GM19351 (cell line): ENCODE measurements at regions not wholly inside any gene's neighbourhood (a gene's known extent, or its start where the extent isn't known, plus 50 kb on each side); places are given as distances from the start of the nearest gene placed in this dataset.

Experiments used
- ATAC-seq: cut with Tn5 transposase; IDR thresholded peaks from one replicate; pipeline ENCODE4 v1.9.1; 2021; ENCODE audit warnings: mild to moderate bottlenecking, moderate library complexity; ENCODE audit not compliant: unreplicated experiment

- ATAC-seq = no peak
Observed at GRCh38 chr16:8375232-8375587, 215.1 kb downstream of the TMEM114 start.

DNA sequence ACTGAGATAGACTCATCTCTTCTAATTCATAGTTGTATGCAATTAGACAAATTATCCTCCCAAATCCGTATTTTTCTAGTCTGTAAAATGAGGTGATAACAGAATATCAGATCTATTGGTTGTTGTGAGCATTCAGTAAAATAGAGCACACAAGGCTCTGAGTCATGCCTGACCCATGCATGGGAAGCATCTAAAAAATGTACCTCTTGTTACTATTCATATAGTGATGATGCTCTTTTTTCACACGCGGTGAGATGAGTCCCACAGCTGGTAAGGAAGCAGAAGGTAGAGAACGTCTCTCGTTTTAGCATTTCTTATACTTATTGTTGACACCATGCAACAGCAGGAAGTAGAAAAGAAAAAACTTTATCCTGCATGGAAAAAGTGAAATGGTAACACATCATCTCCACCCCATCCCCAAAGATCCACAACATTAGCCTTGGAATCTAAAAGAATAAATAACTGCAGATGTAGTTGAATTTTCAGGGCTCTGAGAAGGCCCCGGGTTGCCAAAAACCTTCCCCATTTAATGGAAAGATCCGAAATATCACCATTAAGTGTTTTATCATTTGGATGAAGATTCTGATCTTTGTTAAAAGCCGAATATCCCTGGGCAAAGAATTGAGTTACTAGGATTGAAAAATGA lies 215.6 kb downstream of the TMEM114 start:
- no peak for ATAC-seq

GRCh38 chr16:8373676-8374431 lies 216.5 kb downstream of the TMEM114 start:
- ATAC-seq = no peak

- no peak for ATAC-seq
Observed at GRCh38 chr16:8372141-8372540, 218.2 kb downstream of the TMEM114 start.

DNA sequence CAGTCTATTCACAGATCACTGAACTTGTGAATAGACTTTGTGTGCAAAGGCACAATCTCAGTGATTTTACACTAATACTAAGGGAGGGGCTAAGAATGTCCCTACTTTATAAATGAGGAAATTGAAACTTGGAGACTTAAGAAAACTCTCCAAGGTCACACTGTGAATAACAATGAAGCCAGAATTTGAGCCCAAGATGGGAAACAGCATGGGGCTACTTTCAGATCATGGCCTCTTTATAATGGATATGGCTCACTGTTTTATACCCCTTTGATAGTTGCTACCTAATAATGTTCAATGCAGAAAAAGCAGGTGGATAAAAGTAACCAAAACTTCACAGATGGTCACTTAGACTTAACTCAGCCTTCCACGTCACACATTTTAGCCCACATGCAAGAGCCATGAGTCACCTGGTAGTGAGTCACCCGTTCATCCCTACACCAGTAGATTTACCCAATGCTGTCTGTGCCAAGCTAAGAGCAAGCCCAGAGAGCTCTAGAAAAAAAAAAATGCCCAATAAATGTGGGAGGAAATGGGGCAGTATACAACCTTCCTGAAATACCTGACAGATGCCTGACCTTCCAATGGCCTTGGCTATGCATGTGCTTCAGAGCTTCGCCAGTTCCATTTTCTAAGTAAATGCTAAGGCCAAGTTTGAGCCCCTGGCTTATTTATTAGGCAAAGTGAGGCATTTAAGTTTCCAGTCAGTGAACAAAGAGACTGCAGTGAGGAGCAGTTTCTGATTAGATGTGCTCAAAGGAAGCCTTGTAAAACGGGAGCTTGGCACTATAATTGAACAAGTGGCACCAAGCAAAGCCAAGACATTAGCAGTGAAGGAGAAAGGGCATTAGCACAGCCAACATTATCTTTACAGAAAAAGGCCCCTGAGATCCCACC lies 219.7 kb downstream of the TMEM114 start:
- ATAC-seq = no peak

- no peak for ATAC-seq
Observed at GRCh38 chr16:8358937-8359336, 231.4 kb downstream of the TMEM114 start.

DNA sequence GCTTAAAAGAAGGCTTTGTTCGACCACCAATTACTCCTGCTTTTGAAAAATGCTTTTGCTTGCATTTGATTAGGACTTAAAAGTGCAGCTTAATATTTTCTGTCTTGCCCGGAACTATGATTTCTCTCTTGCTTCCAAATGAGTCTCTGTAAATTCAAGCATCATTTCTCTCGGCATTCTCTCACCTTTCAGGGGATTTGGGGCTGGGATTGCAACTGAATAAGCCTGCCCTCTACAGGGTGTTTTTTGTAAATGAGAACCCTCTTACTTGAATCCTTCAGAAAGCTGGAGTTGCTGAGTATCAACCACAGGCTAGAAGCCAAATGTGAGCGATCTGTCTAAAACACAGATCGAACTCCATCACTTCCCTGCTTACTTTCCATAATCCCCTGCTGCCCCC lies 234.6 kb downstream of the TMEM114 start:
- no peak for ATAC-seq

DNA sequence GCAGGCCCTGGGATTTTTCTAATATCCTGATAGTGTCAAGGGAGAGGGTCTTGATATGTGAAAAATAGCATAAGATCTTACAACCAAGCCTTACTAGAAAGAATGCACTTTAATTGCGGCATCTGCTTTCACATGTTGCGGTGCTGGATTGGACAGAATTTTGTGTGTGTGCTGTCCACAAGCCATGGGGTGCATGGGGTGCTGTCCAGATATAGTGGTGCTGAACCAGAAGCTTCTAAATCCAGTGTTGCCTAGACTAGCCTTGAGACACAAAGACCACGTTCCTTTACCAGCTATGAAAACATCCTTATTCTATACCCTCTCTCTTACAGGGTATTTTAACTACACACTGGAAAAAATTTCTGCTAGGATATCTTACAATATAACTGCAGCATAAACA lies 244.0 kb downstream of the TMEM114 start:
- no peak for ATAC-seq

DNA sequence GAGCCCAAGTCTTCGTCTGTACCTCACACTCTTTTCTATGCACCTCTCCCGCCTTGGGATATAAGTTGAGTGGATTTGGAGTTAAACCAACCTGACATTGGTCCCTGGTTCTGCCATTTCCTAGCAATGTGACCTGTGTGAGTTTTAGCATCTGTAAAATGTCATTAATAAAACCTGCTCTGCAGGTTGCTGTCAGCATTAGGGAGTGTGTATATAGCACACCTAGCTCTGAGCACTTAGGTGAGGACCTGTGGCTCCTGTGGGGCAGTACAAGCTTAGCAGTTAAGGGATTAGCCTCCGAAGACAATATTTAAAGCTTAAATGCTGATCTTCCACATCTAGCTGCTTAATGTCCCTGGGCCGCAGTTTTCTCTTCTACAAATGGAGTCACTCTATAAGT lies 248.0 kb downstream of the TMEM114 start:
- ATAC-seq = no peak

GRCh38 chr16:8330761-8331160 lies 259.6 kb downstream of the TMEM114 start:
- no peak for ATAC-seq

DNA sequence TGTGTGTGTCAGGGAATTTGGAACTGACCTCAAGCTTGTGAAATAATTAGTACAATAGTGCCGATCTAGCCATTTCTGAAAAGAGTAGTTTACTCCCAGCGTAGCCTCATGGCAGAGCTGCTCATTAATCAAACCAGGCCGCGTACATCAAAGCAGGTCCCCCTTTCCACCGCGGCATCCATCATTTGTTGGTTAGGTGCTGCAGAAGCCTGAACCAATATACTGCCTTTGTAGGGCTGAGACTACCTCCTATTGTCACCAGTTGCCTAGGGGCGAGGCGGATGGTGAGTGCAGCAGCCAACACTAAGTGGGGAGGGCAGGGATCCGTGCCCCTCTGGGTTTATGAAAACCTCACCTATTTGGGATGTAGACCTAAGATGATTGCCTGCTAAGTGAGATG lies 264.1 kb downstream of the TMEM114 start:
- no peak for ATAC-seq

- ATAC-seq = no peak
Observed at GRCh38 chr16:8323153-8323552, 267.2 kb downstream of the TMEM114 start.

DNA sequence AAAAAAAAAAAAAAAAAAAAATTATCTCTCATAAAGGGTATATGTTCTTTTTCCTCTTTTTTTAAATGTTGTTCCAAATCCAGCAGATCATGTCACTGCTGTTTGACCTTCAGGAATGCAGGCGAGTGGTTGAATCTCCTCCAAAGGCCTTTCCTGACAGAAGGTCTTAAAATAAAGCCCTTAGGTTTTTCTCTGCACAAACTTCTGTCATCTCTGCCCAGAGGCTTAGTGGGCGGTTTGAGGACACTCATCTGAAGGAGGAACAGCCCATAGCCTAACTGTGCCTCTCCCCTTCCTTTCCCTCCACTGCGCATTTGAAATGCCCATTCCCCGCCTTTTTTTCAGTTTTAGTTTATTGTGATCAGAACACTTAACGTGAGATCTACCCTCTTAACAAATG lies 270.2 kb downstream of the TMEM114 start:
- no peak for ATAC-seq

- ATAC-seq = no peak
Observed at GRCh38 chr16:8310816-8311215, 279.5 kb downstream of the TMEM114 start.

GRCh38 chr16:8310323-8310722 lies 280.0 kb downstream of the TMEM114 start:
- ATAC-seq = no peak

DNA sequence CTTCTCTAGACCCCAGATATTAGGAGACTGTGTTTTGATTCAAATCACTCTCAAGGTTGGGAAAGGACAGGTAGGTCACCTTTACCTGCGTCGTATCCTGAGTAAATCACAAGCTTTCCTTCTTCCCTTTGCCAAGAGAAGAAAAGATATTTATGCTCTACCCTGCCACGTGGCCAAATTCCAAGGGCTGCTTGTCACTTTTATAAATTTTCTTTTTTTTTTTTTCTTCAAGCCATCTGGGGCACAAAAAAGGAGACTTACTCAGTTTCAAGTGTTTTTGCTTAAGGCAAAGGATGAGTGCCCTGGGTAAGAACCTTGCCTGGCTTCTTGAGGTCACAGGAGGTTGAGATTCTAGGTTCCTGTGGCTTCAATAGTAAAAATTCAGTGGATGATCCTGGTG lies 285.1 kb downstream of the TMEM114 start:
- ATAC-seq = no peak

DNA sequence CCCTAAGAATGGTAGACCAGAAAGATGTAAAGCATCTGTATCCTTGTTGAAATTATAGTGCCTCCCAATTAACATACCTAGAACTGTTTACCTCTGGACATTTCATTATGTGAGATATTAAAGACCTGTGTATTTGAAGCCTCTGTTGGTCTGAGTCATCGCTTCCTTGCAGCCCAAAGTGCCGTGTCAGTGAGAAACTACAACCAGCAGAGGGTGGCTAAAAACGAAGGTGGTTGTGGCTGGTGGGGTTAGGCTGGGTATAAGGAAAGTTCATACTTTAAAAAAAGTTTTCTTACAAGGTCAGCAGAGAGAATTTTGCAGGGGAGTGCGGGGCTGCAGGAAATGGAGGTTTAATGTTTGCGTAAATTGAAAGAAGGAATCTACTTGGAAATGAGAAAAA lies 290.7 kb downstream of the TMEM114 start:
- ATAC-seq = no peak

DNA sequence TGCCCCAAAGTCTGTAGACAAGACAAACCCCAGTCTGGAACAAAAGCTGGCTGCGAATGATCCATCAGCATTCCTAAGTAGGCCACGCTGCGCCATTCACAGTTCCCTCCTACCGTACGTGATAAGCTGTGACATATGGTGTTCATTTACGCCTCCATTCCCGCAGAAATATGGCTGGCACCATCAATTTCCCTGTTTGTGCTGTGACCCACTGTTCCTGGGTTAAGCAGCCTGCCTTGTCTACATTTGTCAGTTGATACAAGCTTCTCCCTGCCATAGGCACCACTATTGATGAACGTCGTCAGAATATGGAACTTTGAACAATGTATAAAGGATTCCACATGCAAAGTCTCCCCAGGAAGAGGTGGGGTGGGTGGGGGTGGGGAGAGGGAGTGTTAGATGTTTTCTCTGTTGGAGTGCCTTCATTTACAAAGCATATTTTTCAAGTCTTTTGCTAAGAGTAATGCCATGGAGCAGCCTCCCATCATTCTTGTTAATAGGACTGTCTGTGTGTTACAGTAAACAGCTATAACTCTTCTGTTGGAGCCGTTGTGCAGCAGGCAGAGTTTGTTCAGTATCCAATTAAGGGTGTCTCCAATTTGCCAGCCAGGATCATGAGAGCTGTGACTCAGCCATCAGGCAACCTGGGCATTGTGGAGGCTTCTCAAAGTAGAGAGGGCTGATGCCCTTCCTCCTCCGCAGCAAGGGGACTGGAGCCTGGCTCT lies 294.6 kb downstream of the TMEM114 start:
- ATAC-seq = no peak

DNA sequence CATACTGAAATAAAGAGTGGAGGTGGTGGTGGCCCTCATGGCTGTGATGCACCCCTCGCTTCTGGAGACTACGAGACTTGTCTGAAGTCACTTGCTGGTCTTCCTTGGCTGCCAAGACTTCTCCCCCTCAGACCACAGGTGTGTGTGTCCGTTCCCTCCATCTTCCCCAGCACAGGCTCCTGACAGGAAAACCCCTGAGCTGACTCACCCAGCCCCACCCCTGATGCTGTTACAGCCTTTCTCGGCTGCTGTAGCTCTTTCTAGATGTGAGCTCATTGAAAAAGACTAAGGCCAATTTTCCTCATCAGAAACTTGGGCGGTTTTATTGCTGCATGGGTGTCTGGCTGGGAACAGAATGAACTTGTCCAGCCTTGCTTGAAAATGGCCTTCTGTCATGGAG lies 296.9 kb downstream of the TMEM114 start:
- no peak for ATAC-seq

- ATAC-seq = no peak
Observed at GRCh38 chr16:8292271-8292670, 298.0 kb downstream of the TMEM114 start.

- ATAC-seq = no peak
Observed at GRCh38 chr16:8286348-8286747, 304.0 kb downstream of the TMEM114 start.
